Lower lobe of right lung (tissue), 2 donors: ENCODE measurements at regions not wholly inside any gene's neighbourhood (a gene's known extent, or its start where the extent isn't known, plus 50 kb on each side); places are given as distances from the start of the nearest gene placed in this dataset.
A peak's percentile ranks its signal among the peaks of the same experiment; 100 is the strongest.

Experiments used
- ATAC-seq, 2 donors: fragments of 200-7000 bp; cut with Tn5 transposase; one replicate each; pipeline ENCODE4 v1.9.1; 2020 to 2022; ENCODE audit warnings: mild to moderate bottlenecking in 2 of 2, moderate library complexity in 2 of 2
- DNase-seq: peaks from one replicate; pipeline ENCODE4 v3.0.0-alpha.2; 2020
- H3K27ac ChIP-seq: fragments of 200-600 bp; one replicate; pipeline ENCODE4 v1.8.0; 2022
- H3K27me3 ChIP-seq: fragments of 200-600 bp; one replicate; pipeline ENCODE4 v1.8.0; 2022; ENCODE audit warnings: low read depth
- H3K36me3 ChIP-seq: fragments of 200-600 bp; one replicate; pipeline ENCODE4 v1.8.0; 2022; ENCODE audit warnings: mild to moderate bottlenecking
- H3K4me1 ChIP-seq: fragments of 200-600 bp; one replicate; pipeline ENCODE4 v1.8.0; 2022
- H3K4me3 ChIP-seq: fragments of 200-600 bp; one replicate; pipeline ENCODE4 v1.8.0; 2022; ENCODE audit warnings: mild to moderate bottlenecking
- H3K9me3 ChIP-seq: fragments of 200-600 bp; one replicate; pipeline ENCODE4 v1.8.0; 2022
- CTCF ChIP-seq: fragments of 200-600 bp; IDR thresholded peaks from one replicate; pipeline ENCODE4 v1.8.0; 2022; ENCODE audit warnings: antibody characterized with exemption, mild to moderate bottlenecking
- intact Hi-C: fragments of 100-400 bp; cut with DNase I; formaldehyde crosslinking; loops from one replicate; pipeline ENCODE4 v1.11.0; 2022
- donor health status: DM: no; HTN: yes; CAD: no; lungs with severe emphysema.

GRCh38 chr6:148200293-148200692 lies 142.3 kb upstream of the SASH1 start:
- DNase-seq (no peak), ATAC-seq (peak; percentile 40 to 50)
- intact Hi-C loops: no loop called here
- Histone ChIP-seq H3K27me3 (no peaks in the 10 kb centered on the region), H3K9me3 (no peaks in the 10 kb centered on the region), H3K36me3 (no peaks in the 10 kb centered on the region), H3K4me1 (peaks cover 9% of the 10 kb centered on the region), H3K4me3 (no peak overlapping the region), H3K27ac (no peak overlapping the region)
- TF ChIP-seq CTCF: no peak

DNA sequence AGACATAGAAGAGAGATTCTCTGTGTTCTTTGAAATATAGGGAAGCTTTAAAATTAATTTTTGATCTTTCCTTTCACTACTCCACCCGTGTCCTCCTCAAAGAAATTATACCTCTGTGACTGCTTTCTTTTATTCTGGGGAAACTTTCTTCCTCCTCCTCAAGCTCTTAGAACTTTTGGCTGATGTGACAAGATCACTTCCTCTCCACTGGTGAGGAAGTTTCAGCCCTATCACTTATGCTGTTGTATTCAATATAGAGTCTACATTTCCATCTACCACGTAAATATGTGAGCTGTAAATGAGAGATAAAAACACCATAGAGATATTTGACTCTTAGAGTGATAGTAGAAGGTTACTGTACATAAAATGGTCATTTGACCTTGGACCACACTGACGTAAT lies 141.9 kb upstream of the SASH1 start:
- DNase-seq (no peak), ATAC-seq (no peak)
- no peaks in the 10 kb centered on the region for H3K36me3 ChIP-seq
- no peaks in the 10 kb centered on the region for H3K9me3 ChIP-seq
- no peak for TF ChIP-seq CTCF
- H3K27me3 ChIP-seq: no peaks in the 10 kb centered on the region
- peaks cover 9% of the 10 kb centered on the region for H3K4me1 ChIP-seq
- intact Hi-C loops: no loop called here
- no peak overlapping the region for H3K4me3 ChIP-seq
- no peak overlapping the region for H3K27ac ChIP-seq

- Histone ChIP-seq H3K4me1 (peaks cover 9% of the 10 kb centered on the region), H3K9me3 (no peaks in the 10 kb centered on the region), H3K4me3 (no peak overlapping the region), H3K27me3 (no peaks in the 10 kb centered on the region), H3K36me3 (no peaks in the 10 kb centered on the region), H3K27ac (no peak overlapping the region)
- no peak for ATAC-seq
- intact Hi-C loops: no loop called here
- TF ChIP-seq CTCF: no peak
- no peak for DNase-seq
These were observed 139.2 kb upstream of the SASH1 start for GRCh38 chr6:148203281-148203925.

- DNase-seq (no peak), ATAC-seq (peak; percentile 35 to 45)
- Histone ChIP-seq H3K9me3 (no peaks in the 10 kb centered on the region), H3K4me3 (no peak overlapping the region), H3K4me1 (peaks cover 9% of the 10 kb centered on the region), H3K36me3 (no peaks in the 10 kb centered on the region), H3K27me3 (no peaks in the 10 kb centered on the region), H3K27ac (no peak overlapping the region)
- TF ChIP-seq CTCF: no peak
- intact Hi-C loops: no loop called here
These were observed 138.7 kb upstream of the SASH1 start for GRCh38 chr6:148203970-148204369.

DNA sequence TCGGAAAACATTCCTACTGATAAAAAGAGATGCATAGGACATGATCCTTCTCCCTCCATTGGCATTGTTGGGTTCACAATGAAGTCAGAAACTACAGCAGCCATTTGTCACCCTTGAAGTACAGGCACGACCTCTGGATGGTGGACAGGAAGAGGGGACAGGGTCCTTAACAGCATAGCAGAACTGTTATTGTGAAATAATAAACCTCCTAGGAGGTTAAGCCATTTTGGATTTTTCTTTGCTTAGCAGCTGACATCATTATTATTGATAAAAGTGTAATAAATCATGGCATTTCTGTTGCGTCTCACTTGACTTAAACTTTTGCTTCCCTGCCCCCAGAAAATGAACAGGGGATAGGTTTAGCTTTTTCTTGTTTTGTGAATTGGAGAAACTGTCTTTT lies 134.3 kb upstream of the SASH1 start:
- no peaks in the 10 kb centered on the region for H3K36me3 ChIP-seq
- ATAC-seq (no peak), DNase-seq (no peak)
- intact Hi-C loops: no loop called here
- no peak overlapping the region for H3K27ac ChIP-seq
- no peak overlapping the region for H3K4me3 ChIP-seq
- peaks cover 9% of the 10 kb centered on the region for H3K4me1 ChIP-seq
- no peak for TF ChIP-seq CTCF
- no peaks in the 10 kb centered on the region for H3K9me3 ChIP-seq
- H3K27me3 ChIP-seq: no peaks in the 10 kb centered on the region
